ENCODE measurements at regions not wholly inside any gene's neighbourhood (a gene's known extent, or its start where the extent isn't known, plus 50 kb on each side); places are given as distances from the start of the nearest gene placed in this dataset.
"Not testable (repeated sequence)": the region's sequence is repeated elsewhere in the genome, so short reads cannot be mapped to it uniquely, and the experiment has no call there.

- DNase-seq (ENCODE audit: low read depth, low spot score): no peak
Measured at GRCh38 chr5:91499943-91500531, 116.9 kb upstream of the ARRDC3 start.

GRCh38 chr5:91495699-91496098 lies 112.6 kb upstream of the ARRDC3 start:
- DNase-seq (ENCODE audit: low read depth, low spot score): peak; percentile 44

GRCh38 chr5:91494447-91494996 lies 111.4 kb upstream of the ARRDC3 start:
- DNase-seq (ENCODE audit: low read depth, low spot score): no peak

- no peak for DNase-seq (ENCODE audit: low read depth, low spot score)
Measured at GRCh38 chr5:91493086-91493485, 110.0 kb upstream of the ARRDC3 start.

- no peak for DNase-seq (ENCODE audit: low read depth, low spot score)
Measured at GRCh38 chr5:91491229-91491628, 108.1 kb upstream of the ARRDC3 start.

- DNase-seq (ENCODE audit: low read depth, low spot score): no peak
Measured at GRCh38 chr5:91490316-91490715, 107.2 kb upstream of the ARRDC3 start.

GRCh38 chr5:91487420-91487819 lies 104.3 kb upstream of the ARRDC3 start:
- peak; percentile 29 for DNase-seq (ENCODE audit: low read depth, low spot score)

GRCh38 chr5:91486638-91487037 lies 103.5 kb upstream of the ARRDC3 start:
- no peak for DNase-seq (ENCODE audit: low read depth, low spot score)

GRCh38 chr5:91484662-91485061 lies 101.5 kb upstream of the ARRDC3 start:
- DNase-seq (ENCODE audit: low read depth, low spot score): no peak

- not testable (repeated sequence) for DNase-seq (ENCODE audit: low read depth, low spot score)
Measured at GRCh38 chr5:91479376-91479775, 96.3 kb upstream of the ARRDC3 start.

GRCh38 chr5:91478096-91478495 lies 95.0 kb upstream of the ARRDC3 start:
- no peak for DNase-seq (ENCODE audit: low read depth, low spot score)

GRCh38 chr5:91477408-91477807 lies 94.3 kb upstream of the ARRDC3 start:
- DNase-seq (ENCODE audit: low read depth, low spot score): no peak

GRCh38 chr5:91474201-91474600 lies 91.1 kb upstream of the ARRDC3 start:
- no peak for DNase-seq (ENCODE audit: low read depth, low spot score)

- no peak for DNase-seq (ENCODE audit: low read depth, low spot score)
Measured at GRCh38 chr5:91472631-91473030, 89.5 kb upstream of the ARRDC3 start.

GRCh38 chr5:91469517-91470165 lies 86.5 kb upstream of the ARRDC3 start:
- peak; percentile 25 for DNase-seq (ENCODE audit: low read depth, low spot score)

GRCh38 chr5:91468651-91469422 lies 85.7 kb upstream of the ARRDC3 start:
- no peak for DNase-seq (ENCODE audit: low read depth, low spot score)

- no peak for DNase-seq (ENCODE audit: low read depth, low spot score)
Measured at GRCh38 chr5:91464886-91465646, 81.9 kb upstream of the ARRDC3 start.

- DNase-seq (ENCODE audit: low read depth, low spot score): no peak
Measured at GRCh38 chr5:91457681-91458058, 74.6 kb upstream of the ARRDC3 start.

- DNase-seq (ENCODE audit: low read depth, low spot score): no peak
Measured at GRCh38 chr5:91456928-91457680, 74.0 kb upstream of the ARRDC3 start.

GRCh38 chr5:91449083-91449482 lies 66.0 kb upstream of the ARRDC3 start:
- no peak for DNase-seq (ENCODE audit: low read depth, low spot score)

- DNase-seq (ENCODE audit: low read depth, low spot score): not testable (repeated sequence)
Measured at GRCh38 chr5:91448079-91448478, 65.0 kb upstream of the ARRDC3 start.

All from ELF-1 (cell line).